GM12892 (cell line): ENCODE measurements at regions not wholly inside any gene's neighbourhood (a gene's known extent, or its start where the extent isn't known, plus 50 kb on each side); places are given as distances from the start of the nearest gene placed in this dataset.
"Not testable (repeated sequence)": the region's sequence is repeated elsewhere in the genome, so short reads cannot be mapped to it uniquely, and the experiment has no call there.

Source experiments
- POLR2A ChIP-seq: IDR thresholded peaks from 2 replicates; pipeline ENCODE4 v1.6.1; 2011; ENCODE audit warnings: low read depth, low read length, control low read depth
- POLR2AphosphoS5 ChIP-seq: IDR thresholded peaks from 2 replicates; pipeline ENCODE4 v1.6.1; 2011; ENCODE audit warnings: low read depth, low read length, control low read depth

DNA sequence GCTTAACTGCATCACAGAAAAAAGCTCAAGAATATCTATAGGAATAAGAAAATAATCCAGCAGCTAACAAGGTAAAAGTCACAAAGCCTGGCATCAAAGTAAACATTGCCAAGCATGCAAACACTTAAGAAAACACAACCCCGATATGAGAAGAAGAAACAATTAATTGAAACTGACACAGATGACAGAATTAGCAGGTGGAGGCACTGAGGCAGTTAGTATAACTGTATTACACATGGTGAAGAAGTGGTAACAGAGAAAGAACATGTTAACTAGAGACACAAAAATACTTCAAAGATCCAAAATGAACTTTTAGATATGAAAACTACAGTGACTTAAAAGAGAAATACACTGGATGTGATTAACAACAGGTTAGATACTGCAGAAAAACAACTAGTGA, 69.4 kb upstream of the PMPCB start:
- TF ChIP-seq POLR2AphosphoS5, POLR2A: not testable (repeated sequence)
